22Rv1 (cell line): ENCODE measurements at regions not wholly inside any gene's neighbourhood (a gene's known extent, or its start where the extent isn't known, plus 50 kb on each side); places are given as distances from the start of the nearest gene placed in this dataset.

ENCODE experiments used
- H3K27ac ChIP-seq: fragments of 450-650 bp; 2 replicates; pipeline ENCODE4 v1.5.1; 2017
- ZFX ChIP-seq: fragments of 450-650 bp; IDR thresholded peaks from 2 replicates; pipeline ENCODE4 v1.6.1; 2017; ENCODE audit warnings: antibody characterized with exemption, borderline replicate concordance
- TF ChIP-seq, protein P1 (sequence below): fragments of 450-650 bp; IDR thresholded peaks from 2 replicates; pipeline ENCODE4 v1.5.1; 2017; ENCODE audit warnings: mild to moderate bottlenecking

- TF ChIP-seq, protein P1, sequence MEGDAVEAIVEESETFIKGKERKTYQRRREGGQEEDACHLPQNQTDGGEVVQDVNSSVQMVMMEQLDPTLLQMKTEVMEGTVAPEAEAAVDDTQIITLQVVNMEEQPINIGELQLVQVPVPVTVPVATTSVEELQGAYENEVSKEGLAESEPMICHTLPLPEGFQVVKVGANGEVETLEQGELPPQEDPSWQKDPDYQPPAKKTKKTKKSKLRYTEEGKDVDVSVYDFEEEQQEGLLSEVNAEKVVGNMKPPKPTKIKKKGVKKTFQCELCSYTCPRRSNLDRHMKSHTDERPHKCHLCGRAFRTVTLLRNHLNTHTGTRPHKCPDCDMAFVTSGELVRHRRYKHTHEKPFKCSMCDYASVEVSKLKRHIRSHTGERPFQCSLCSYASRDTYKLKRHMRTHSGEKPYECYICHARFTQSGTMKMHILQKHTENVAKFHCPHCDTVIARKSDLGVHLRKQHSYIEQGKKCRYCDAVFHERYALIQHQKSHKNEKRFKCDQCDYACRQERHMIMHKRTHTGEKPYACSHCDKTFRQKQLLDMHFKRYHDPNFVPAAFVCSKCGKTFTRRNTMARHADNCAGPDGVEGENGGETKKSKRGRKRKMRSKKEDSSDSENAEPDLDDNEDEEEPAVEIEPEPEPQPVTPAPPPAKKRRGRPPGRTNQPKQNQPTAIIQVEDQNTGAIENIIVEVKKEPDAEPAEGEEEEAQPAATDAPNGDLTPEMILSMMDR = no peak
- TF ChIP-seq ZFX = no peak
- no peak overlapping the region for H3K27ac ChIP-seq
These were observed 143.2 kb upstream of the TLE3 start for GRCh38 chr15:70240820-70241430.

DNA sequence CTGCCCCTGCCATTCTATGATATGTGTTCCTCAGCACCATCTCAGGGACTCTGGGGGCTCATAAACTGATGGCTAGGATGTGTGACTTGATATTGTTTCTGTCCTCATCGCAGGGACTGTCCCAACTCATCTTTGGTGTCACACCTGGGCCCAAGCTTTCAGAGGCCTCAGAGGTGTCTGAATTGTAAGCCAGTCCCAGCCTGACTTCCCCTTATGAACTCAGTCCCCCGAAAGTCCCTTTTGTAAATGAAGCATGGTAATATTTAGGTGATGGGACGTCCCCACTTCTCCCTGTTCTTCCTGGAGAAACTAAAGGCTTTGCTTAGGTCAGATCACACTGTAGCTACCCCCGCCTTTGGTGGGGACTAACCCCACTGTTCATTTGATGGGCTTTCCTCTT, 142.4 kb upstream of the TLE3 start:
- no peak for TF ChIP-seq ZFX
- TF ChIP-seq, protein P1 = no peak
- H3K27ac ChIP-seq = no peak overlapping the region

DNA sequence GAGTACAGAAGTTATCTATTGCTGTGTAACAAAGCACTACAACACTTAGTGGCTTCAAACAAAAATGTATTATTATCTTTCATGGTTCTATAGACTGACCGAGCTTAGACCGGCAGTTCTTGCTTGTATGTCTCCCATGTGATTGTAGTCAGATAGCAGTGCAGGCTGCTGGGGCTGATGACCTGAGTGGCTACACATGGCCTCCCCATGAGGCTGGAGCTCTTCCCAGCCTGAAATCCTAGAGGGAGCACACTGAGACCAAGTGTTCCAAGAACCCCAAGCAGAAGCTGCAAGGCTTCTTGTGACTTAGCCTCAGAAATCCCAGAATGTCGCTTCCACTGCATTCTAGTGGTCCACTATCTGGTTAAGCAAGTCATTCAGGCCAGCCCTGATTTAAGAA, 141.2 kb upstream of the TLE3 start:
- H3K27ac ChIP-seq = no peak overlapping the region
- no peak for TF ChIP-seq ZFX
- TF ChIP-seq, protein P1 = no peak

DNA sequence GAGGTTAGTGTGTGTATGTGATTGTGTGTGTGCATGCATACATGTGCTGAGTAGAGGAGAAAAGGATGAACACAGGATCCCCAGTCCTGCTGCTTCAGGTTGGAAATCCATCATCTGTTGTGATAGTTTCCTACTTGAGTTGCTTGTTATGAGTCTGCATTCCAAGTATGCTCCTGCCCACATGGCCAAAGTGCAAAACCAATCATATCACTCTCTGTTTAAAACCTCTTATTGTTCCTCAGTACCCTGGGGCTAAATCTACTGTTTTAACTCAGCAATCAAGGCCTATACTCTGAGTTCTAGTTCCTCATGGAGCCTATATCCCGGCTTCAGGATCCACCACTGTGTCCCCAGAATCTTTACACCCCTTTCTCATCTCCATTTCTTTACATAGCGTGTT, 139.9 kb upstream of the TLE3 start:
- TF ChIP-seq ZFX = no peak
- TF ChIP-seq, protein P1 = no peak
- H3K27ac ChIP-seq = no peak overlapping the region

GRCh38 chr15:70236341-70237086, 138.8 kb upstream of the TLE3 start:
- no peak overlapping the region for H3K27ac ChIP-seq
- TF ChIP-seq, protein P1 = no peak
- TF ChIP-seq ZFX = no peak

DNA sequence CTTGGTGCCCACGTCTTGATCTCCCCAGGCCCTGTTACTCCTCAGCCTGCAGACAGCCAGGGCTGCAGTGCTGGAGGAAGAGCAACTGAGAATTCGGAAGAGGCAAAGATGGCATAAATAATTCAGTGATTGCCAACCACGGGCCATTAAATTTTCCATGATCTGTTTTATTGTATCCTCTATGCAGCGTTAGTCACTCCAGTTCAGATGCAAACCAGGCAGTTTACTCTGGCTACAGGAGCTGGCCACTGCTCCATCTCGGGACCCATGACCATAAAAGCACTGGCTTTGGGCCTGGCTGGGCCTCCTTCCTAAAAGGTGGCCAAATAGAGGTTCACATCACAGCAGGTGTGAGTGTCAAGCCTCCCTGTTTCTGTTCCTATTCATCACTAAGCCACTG, 137.6 kb upstream of the TLE3 start:
- no peak overlapping the region for H3K27ac ChIP-seq
- TF ChIP-seq, protein P1 = no peak
- TF ChIP-seq ZFX = no peak

DNA sequence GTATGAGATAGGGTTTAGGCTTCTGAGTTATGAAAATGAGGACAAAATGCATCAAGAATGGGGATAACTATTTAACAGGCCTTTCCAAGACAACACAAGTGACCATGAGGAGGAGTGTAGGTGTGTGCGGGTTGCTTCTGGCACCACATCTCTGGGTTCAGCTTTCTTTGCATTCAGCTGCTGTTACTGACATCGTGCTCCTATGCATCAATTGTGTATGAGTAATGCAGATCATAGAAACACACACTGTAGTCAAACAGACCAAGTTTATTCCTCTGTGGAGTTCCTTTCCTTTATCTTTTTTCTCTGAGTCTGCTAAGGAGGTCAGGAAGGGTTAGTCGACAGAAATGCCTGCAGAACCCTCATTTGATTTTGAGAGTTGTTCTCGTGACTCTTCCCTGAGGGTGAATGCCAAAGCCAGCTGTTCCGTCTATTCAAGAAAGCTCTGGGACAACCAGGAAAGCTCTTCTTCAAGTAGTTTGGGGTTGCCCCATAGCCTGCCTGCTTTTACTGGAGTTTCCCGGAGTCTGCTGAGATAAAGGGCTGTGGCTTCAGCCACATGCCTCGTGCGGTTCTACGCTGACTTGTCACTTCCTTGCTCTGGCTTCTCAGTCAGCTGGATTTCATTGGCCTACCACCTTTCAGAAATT, 136.7 kb upstream of the TLE3 start:
- no peak for TF ChIP-seq ZFX
- TF ChIP-seq, protein P1 = no peak
- H3K27ac ChIP-seq = no peak overlapping the region
